Fibroblast of villous mesenchyme (primary cell): ENCODE measurements at regions not wholly inside any gene's neighbourhood (a gene's known extent, or its start where the extent isn't known, plus 50 kb on each side); places are given as distances from the start of the nearest gene placed in this dataset.

Experiments
- DNase-seq: peaks from one replicate; pipeline ENCODE4 v3.0.0-alpha.2; 2010; ENCODE audit warnings: low read depth
- H3K4me3 ChIP-seq: 2 replicates; pipeline ENCODE4 v1.5.1; 2011; ENCODE audit warnings: low read depth, mild to moderate bottlenecking, low read length
- TF ChIP-seq, protein P1 (sequence below): IDR thresholded peaks from 2 replicates; pipeline ENCODE4 v1.5.1; 2012; ENCODE audit warnings: low read depth, mild to moderate bottlenecking, low read length; ENCODE audit not compliant: insufficient read depth

- no peak for DNase-seq
- TF ChIP-seq, protein P1, sequence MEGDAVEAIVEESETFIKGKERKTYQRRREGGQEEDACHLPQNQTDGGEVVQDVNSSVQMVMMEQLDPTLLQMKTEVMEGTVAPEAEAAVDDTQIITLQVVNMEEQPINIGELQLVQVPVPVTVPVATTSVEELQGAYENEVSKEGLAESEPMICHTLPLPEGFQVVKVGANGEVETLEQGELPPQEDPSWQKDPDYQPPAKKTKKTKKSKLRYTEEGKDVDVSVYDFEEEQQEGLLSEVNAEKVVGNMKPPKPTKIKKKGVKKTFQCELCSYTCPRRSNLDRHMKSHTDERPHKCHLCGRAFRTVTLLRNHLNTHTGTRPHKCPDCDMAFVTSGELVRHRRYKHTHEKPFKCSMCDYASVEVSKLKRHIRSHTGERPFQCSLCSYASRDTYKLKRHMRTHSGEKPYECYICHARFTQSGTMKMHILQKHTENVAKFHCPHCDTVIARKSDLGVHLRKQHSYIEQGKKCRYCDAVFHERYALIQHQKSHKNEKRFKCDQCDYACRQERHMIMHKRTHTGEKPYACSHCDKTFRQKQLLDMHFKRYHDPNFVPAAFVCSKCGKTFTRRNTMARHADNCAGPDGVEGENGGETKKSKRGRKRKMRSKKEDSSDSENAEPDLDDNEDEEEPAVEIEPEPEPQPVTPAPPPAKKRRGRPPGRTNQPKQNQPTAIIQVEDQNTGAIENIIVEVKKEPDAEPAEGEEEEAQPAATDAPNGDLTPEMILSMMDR, result no peak
- no peak overlapping the region for H3K4me3 ChIP-seq
These were observed 283.0 kb downstream of the MAF start for GRCh38 chr16:79317521-79317920.

- TF ChIP-seq, protein P1, result no peak
- DNase-seq, result no peak
- H3K4me3 ChIP-seq, result no peak overlapping the region
These were observed 283.5 kb downstream of the MAF start for GRCh38 chr16:79317026-79317425.

GRCh38 chr16:79316004-79316458, 284.5 kb downstream of the MAF start:
- H3K4me3 ChIP-seq, result no peak overlapping the region
- TF ChIP-seq, protein P1, result no peak
- DNase-seq, result no peak

DNA sequence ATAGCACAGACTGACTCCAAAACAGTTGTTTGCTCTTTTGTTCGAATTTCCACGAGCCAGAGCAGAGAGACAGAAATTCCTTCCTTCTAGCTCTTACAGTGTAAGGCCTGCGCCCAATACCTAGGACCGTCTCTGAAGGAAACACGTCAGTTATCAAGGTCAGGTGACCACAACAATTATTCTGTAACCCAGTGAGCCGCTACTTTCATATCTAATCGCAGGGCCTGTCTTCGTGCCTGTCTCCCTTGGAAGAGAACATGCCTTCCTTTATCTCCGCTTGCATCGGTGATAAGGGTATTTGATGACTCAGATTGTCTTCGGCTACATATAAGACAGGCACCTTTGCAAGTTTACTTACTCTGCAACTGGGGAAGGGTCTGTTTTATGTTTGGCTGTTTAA, 288.0 kb downstream of the MAF start:
- no peak overlapping the region for H3K4me3 ChIP-seq
- DNase-seq, result no peak
- TF ChIP-seq, protein P1, result no peak

DNA sequence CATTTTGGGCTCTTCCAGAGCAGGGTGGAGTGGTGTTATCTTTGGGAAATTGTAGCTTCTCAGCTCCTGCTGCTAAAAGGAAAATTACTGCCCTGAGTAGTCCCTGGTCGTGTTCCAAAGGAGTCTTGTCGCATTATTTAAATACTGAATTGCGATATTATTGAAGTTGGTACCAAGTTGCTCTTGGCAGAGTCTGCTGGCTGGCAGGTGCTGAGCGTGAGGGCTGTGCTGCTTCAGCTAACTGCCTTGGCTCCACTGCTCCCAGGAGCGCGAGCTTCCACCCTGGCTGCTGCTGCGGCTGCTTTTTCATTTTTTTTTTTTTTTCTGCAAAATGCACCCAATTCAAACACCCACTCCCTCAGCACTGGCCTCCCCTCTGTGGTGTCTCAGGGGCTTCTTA, 289.8 kb downstream of the MAF start:
- no peak for DNase-seq
- H3K4me3 ChIP-seq, result no peak overlapping the region
- TF ChIP-seq, protein P1, result no peak

DNA sequence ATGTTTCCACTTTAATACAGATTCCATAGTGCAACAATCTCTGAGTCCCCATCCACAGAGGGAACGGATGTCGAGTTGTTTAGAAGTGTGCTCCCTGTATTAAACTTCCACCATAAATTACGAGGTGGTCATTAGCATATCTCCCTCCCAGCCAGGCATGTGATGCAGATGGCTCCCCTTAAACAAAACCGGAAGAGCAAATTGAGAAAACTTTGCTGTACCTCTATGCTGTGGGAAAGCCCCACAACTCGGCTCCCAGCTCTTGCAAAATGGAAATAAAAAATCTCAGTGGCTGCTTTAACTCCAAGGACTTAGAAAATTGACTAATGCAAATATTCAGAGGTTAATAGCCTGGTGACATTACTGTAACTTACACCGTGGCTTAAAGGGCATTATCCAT, 290.9 kb downstream of the MAF start:
- DNase-seq, result no peak
- no peak overlapping the region for H3K4me3 ChIP-seq
- TF ChIP-seq, protein P1, result no peak

DNA sequence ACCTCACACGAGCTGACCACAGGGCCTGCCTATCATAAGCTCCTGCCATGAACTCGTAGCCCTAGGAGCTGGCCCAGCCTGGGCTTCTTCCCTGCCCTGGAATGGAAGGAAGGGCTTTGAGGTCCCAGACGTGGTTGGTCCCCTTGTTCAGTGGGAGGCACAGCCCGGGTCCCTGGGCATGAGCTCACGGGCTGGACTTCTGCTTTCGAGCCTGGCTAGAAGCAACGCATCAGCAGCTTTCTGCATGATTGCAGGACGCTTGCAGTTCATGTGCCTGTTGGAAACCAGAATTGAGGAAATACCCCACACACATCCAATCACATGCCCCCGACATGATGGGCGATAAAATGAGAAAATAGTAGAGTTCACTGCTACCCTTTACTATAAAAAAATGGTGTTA, 293.3 kb downstream of the MAF start:
- no peak for DNase-seq
- TF ChIP-seq, protein P1, result no peak
- no peak overlapping the region for H3K4me3 ChIP-seq
